Lung (tissue), 11 donors: ENCODE measurements at regions not wholly inside any gene's neighbourhood (a gene's known extent, or its start where the extent isn't known, plus 50 kb on each side); places are given as distances from the start of the nearest gene placed in this dataset.

Experiments
- ATAC-seq: fragments of 200-7000 bp; cut with Tn5 transposase; one replicate; pipeline ENCODE4 v1.9.1; 2020; ENCODE audit warnings: moderate number of reproducible peaks; ENCODE audit not compliant: insufficient read depth, low FRiP score
- DNase-seq, 3 donors: peaks; one replicate each; pipeline ENCODE4 v3.0.0-alpha.2; 2013 to 2017
- H3K27ac ChIP-seq, 2 donors: one replicate each; pipeline ENCODE4 v1.5.1; 2013; ENCODE audit warnings: mild to moderate bottlenecking in 2 of 2, moderate library complexity in 2 of 2, control low read depth in 1 of 2, inconsistent platforms in 1 of 2, low read depth in 1 of 2, low read length in 1 of 2
- H3K27me3 ChIP-seq, 3 donors: one replicate each; pipeline ENCODE4 v1.5.1; 2013; ENCODE audit warnings: low read length in 2 of 3; ENCODE audit not compliant: control insufficient read depth in 3 of 3, insufficient read depth in 3 of 3
- H3K36me3 ChIP-seq, 4 donors: one replicate each; pipeline ENCODE4 v1.5.1; 2013; ENCODE audit warnings: low read length in 4 of 4, mild to moderate bottlenecking in 1 of 4, moderate library complexity in 1 of 4; ENCODE audit not compliant: control insufficient read depth in 4 of 4, insufficient read depth in 4 of 4
- H3K4me1 ChIP-seq, 5 donors: one replicate each; pipeline ENCODE4 v1.5.1; 2013; ENCODE audit warnings: low read length in 5 of 5, mild to moderate bottlenecking in 2 of 5, moderate library complexity in 1 of 5; ENCODE audit not compliant: control insufficient read depth in 5 of 5, insufficient read depth in 5 of 5
- H3K4me3 ChIP-seq: one replicate; pipeline ENCODE4 v1.5.1; 2013; ENCODE audit warnings: mild to moderate bottlenecking, control low read depth, moderate library complexity
- H3K9ac ChIP-seq, 2 donors: one replicate each; pipeline ENCODE4 v1.5.1; 2013; ENCODE audit warnings: low read length in 2 of 2, control low read depth in 1 of 2; ENCODE audit not compliant: insufficient read depth in 1 of 2
- H3K9me3 ChIP-seq, 4 donors: one replicate each; pipeline ENCODE4 v1.5.1; 2013; ENCODE audit warnings: low read length in 3 of 4, mild to moderate bottlenecking in 1 of 4, moderate library complexity in 1 of 4; ENCODE audit not compliant: control insufficient read depth in 4 of 4, insufficient read depth in 3 of 4
- WGBS, 2 donors: extraction: QIAGEN DNeasy Blood & Tissue Kit; methylation state at CpG; one replicate each; pipeline ENCODE4 v1.1.7; 2013; 5-methylcytosine and 5-hydroxymethylcytosine counted together
- TF ChIP-seq, protein P1 (sequence below): IDR thresholded peaks from 2 replicates; pipeline ENCODE4 v1.5.1; 2012; ENCODE audit warnings: mild to moderate bottlenecking; ENCODE audit errors: control extremely low read depth, extremely low read depth
- donor health status: control.
- donor health status: control.
- donor health status: Bipolar disorder and iron deficiency.
- donor health status: healthy.
- donor health status: DM: yes; HTN: yes; CAD: no.

DNA sequence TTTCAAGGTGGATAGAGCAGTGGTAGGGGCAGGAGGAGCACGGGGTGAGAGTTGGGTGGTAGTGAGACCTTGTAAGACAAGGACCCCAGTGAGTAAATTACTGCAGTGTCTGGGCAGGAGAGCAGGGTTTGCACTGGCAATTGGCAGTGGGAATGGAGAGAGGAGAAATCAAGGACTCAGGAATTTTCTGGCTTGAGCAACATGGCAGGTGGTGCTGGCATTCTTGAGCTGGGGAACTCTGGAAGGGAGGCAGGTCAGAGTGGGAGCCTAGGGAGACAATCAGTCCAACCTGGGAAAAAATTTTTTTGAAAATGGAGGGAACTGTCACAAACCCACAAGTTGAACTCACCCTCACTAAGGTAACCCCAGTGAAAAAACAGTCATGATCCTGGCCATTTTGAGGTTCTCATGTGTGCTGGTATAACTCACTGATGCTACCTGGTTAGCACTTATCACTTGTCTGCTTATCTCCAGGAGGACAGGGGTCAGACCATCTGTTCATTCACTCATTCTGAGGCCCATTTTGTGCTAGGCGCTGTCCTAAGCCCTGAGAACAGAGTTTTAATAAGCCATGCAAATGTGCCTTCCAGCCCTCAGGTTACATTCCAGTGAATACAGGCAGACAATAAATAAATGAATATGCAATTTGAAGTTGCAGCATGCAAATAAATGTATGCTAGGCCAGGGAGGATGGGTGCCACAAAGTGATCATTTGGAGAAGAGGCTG, 92.2 kb upstream of the SEC11C start:
- no peaks in the 10 kb centered on the region for H3K9me3 ChIP-seq
- 91 to 99% methylated on average over 2 of the region's 2 CpGs for WGBS, 2 donors
- H3K27ac ChIP-seq = no peak overlapping the region
- H3K36me3 ChIP-seq = no peaks in the 10 kb centered on the region
- H3K27me3 ChIP-seq = peaks cover 0 to 4% (median 0%) of the 10 kb centered on the region in 3 donors
- peaks cover 0 to 1% (median 0%) of the 10 kb centered on the region in 5 donors for H3K4me1 ChIP-seq
- DNase-seq (no peak), ATAC-seq (no peak)
- TF ChIP-seq, protein P1, sequence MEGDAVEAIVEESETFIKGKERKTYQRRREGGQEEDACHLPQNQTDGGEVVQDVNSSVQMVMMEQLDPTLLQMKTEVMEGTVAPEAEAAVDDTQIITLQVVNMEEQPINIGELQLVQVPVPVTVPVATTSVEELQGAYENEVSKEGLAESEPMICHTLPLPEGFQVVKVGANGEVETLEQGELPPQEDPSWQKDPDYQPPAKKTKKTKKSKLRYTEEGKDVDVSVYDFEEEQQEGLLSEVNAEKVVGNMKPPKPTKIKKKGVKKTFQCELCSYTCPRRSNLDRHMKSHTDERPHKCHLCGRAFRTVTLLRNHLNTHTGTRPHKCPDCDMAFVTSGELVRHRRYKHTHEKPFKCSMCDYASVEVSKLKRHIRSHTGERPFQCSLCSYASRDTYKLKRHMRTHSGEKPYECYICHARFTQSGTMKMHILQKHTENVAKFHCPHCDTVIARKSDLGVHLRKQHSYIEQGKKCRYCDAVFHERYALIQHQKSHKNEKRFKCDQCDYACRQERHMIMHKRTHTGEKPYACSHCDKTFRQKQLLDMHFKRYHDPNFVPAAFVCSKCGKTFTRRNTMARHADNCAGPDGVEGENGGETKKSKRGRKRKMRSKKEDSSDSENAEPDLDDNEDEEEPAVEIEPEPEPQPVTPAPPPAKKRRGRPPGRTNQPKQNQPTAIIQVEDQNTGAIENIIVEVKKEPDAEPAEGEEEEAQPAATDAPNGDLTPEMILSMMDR = no peak
- H3K9ac ChIP-seq = no peak overlapping the region
- H3K4me3 ChIP-seq = no peak overlapping the region

DNA sequence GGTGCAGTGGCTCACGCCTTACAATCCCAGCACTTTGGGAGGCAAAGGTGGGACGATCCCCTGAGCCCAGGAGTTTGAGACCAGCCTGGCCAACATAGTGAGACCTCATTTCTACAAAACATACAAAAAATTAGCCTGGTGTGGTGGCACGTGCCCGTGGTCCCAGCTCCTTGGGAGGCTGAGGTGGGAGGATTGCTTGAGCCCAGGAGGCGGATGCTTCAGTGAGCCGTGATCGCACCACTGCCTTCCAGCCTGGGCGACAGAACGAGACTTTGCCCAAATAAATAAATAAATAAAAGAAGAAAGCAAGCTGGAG, 91.7 kb upstream of the SEC11C start:
- no peak overlapping the region for H3K9ac ChIP-seq
- WGBS, 2 donors = 82 to 94% methylated on average over 9 of the region's 9 CpGs
- H3K36me3 ChIP-seq = no peaks in the 10 kb centered on the region
- TF ChIP-seq, protein P1 = no peak
- no peak for ATAC-seq
- H3K4me1 ChIP-seq = no peaks in the 10 kb centered on the region
- no peak overlapping the region for H3K4me3 ChIP-seq
- no peaks in the 10 kb centered on the region for H3K9me3 ChIP-seq
- H3K27me3 ChIP-seq = peaks cover 0 to 4% (median 0%) of the 10 kb centered on the region in 3 donors
- H3K27ac ChIP-seq = no peak overlapping the region
- DNase-seq = no peak

- Histone ChIP-seq H3K4me1 (no peaks in the 10 kb centered on the region), H3K9ac (no peak overlapping the region), H3K27ac (no peak overlapping the region), H3K36me3 (no peaks in the 10 kb centered on the region), H3K27me3 (peaks cover 0 to 4% (median 0%) of the 10 kb centered on the region in 3 donors), H3K4me3 (no peak overlapping the region), H3K9me3 (no peaks in the 10 kb centered on the region)
- TF ChIP-seq, protein P1 = no peak
- DNase-seq (no peak), ATAC-seq (peak; percentile 47)
- WGBS, 2 donors = 64 to 80% methylated on average over 7 of the region's 7 CpGs
Observed at GRCh38 chr18:59048378-59048777, 91.3 kb upstream of the SEC11C start.
